ENCODE measurements at regions not wholly inside any gene's neighbourhood (a gene's known extent, or its start where the extent isn't known, plus 50 kb on each side); places are given as distances from the start of the nearest gene placed in this dataset.
"Not testable (repeated sequence)": the region's sequence is repeated elsewhere in the genome, so short reads cannot be mapped to it uniquely, and the experiment has no call there.

DNA sequence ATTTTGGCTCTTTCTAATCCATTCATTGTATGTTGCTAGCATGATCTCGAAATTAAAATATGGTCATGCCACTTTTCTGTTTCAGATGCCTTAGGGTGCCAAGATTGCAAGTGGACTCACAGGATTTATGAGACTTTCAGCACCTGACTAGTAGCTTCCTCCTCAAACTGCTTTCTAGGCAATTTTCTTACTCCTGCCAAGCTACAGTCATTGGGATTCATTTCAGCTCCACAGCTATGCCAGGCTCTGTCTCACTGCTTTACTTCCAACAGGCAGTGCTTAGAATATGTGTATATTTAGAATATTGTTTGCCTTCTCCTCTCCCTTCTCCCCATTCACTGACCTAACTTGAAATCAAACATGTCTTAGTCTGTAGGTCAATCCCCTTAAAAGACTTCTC is 681.4 kb downstream of the TENT5A start:
- no peaks in the 10 kb centered on the region for H3K4me1 ChIP-seq (ENCODE audit: insufficient read depth, low read length)
- no peak overlapping the region for H3K9ac ChIP-seq (ENCODE audit: low read depth, low read length)
- no peaks in the 10 kb centered on the region for H3K36me3 ChIP-seq (ENCODE audit: insufficient read depth, low read length)
- no peaks in the 10 kb centered on the region for H3K9me3 ChIP-seq (ENCODE audit: control insufficient read depth, insufficient read depth, low read length)

DNA sequence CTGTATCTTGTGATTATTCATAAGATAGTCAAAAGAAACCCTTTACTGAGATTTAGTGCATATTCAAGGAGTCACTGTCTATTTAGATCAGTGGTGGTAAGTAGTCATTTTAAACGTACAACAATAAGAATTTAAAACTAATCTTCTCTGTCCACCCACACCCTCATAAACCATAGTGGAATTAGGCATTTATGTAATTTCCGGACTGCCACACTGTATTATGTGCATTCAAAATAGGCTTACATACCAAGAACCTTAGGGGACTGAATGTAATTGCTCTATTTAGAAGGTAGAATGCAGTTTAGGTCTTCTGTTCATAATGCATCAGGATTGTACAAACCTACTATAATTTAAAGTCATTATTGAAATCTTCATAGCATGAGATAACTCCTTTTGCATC is 685.4 kb downstream of the TENT5A start:
- Histone ChIP-seq H3K4me1 (ENCODE audit: insufficient read depth, low read length) (no peaks in the 10 kb centered on the region; the same call in 1 of the 2 replicates), H3K9me3 (ENCODE audit: control insufficient read depth, insufficient read depth, low read length) (no peaks in the 10 kb centered on the region), H3K36me3 (ENCODE audit: insufficient read depth, low read length) (no peaks in the 10 kb centered on the region), H3K9ac (ENCODE audit: low read depth, low read length) (no peak overlapping the region)

DNA sequence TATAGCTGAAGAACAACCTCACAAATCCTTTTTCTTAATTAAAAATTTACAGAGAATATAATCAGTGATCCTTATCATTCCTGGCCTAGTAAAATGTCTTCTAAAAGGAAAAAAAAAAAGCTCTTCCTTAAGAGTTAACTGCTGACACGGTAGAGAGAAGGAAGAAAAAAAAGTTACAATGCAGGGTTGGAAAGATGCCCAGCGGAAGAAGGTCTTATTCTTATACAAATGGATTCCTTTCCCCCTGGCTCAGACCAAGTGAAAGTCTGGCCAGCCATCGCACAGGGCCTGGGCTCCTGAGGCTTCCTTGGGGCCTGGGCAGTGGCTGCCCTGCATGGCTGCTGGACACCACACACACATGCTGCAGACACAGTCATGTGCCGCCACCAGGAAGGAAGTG is 688.6 kb downstream of the TENT5A start:
- Histone ChIP-seq H3K36me3 (ENCODE audit: insufficient read depth, low read length) (no peaks in the 10 kb centered on the region), H3K4me1 (ENCODE audit: insufficient read depth, low read length) (no peaks in the 10 kb centered on the region; the same call in 1 of the 2 replicates), H3K9me3 (ENCODE audit: control insufficient read depth, insufficient read depth, low read length) (no peaks in the 10 kb centered on the region), H3K9ac (ENCODE audit: low read depth, low read length) (no peak overlapping the region)

DNA sequence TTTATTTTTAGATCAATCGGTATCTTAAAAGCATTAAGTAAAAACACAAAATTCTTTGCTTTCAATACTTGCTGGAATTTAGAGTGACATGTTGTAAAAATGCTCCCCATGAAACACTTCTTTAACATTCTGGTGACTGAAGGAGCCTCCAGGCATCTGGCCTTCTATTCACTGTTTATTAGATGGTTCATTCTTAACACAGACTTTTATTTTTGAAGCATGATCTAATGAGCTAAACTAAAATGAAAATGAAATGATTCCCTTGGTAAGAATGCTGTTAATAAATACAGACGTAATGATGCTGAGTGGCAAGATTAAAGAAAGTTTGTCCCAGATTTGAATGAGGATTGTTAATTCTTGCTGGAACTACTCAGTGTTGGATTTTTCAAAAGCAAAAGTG is 698.4 kb downstream of the TENT5A start:
- Histone ChIP-seq H3K4me1 (ENCODE audit: insufficient read depth, low read length) (no peaks in the 10 kb centered on the region), H3K9me3 (ENCODE audit: control insufficient read depth, insufficient read depth, low read length) (no peaks in the 10 kb centered on the region), H3K9ac (ENCODE audit: low read depth, low read length) (no peak overlapping the region), H3K36me3 (ENCODE audit: insufficient read depth, low read length) (no peaks in the 10 kb centered on the region)

DNA sequence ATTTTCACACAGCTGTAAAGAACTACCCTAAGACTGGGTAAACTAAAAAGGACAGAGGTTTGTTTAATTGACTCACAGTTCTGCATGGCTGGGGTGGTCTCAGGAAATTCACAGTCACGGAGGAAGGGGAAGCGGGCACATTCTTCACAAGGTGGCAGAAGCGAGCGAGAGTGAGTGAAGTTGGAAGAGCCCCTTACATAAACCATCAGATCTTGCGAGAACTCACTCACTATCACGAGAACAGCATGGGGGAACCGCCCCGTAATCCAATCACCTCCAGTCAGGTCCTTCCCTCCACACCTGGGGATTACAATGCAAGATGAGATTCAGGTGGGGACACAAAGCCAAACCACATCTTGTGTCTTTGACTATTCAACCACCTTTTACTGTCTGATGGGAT is 700.5 kb downstream of the TENT5A start:
- Histone ChIP-seq H3K9me3 (ENCODE audit: control insufficient read depth, insufficient read depth, low read length) (no peaks in the 10 kb centered on the region), H3K36me3 (ENCODE audit: insufficient read depth, low read length) (no peaks in the 10 kb centered on the region), H3K4me1 (ENCODE audit: insufficient read depth, low read length) (no peaks in the 10 kb centered on the region), H3K9ac (ENCODE audit: low read depth, low read length) (no peak overlapping the region)

DNA sequence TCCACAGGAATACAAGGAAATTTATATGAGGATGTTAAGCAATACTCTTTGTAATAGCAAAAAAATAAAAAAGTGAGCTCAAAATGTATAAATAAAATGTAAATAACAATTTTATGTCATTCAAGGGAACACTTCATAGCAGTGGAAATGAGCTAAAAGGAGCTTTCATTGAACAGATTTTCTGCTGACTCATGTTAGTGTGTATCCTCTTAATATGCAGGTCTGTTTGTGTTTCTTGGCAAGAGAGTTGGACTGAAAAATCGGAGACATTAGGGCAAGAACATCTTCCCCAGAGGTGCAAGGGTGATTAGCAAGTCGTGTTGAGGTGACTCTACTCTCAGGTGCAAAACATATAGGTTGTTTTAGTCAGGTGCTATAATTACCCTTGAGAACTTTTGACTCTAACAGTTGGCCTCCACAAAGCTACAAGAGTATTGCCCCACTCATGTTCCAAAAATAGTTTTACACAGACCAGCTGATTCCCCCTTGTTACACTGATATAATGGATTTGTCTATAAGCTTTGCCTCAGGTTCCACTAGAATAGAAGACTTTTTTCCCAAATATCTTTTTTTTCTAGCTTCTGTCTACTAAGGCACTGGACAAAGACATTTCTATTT is 702.9 kb downstream of the TENT5A start:
- no peaks in the 10 kb centered on the region for H3K4me1 ChIP-seq (ENCODE audit: insufficient read depth, low read length)
- H3K9me3 ChIP-seq (ENCODE audit: control insufficient read depth, insufficient read depth, low read length), result no peaks in the 10 kb centered on the region
- H3K36me3 ChIP-seq (ENCODE audit: insufficient read depth, low read length), result no peaks in the 10 kb centered on the region
- H3K9ac ChIP-seq (ENCODE audit: low read depth, low read length), result no peak overlapping the region

DNA sequence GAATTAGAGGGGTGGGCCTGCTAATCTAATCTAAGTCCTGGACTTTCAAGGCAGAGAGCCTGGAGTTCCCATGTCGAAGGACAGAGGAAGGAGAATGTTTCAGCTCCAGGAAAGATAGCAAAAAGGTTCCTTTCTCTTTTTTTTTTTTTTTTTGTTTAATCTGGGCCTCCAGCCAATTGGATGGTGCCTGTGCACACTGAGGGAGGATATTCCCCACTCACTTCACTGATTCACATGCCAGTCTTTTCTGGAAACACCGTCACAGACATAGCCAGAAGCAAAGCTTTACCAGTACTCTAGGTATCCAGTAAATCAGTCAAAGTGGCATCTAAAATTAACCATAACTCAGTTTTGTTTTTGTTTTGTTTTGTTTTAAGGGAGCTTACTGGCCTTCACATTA is 721.1 kb downstream of the TENT5A start:
- H3K36me3 ChIP-seq (ENCODE audit: insufficient read depth, low read length), result no peaks in the 10 kb centered on the region
- no peaks in the 10 kb centered on the region for H3K9me3 ChIP-seq (ENCODE audit: control insufficient read depth, insufficient read depth, low read length)
- no peak overlapping the region for H3K9ac ChIP-seq (ENCODE audit: low read depth, low read length)
- no peaks in the 10 kb centered on the region for H3K4me1 ChIP-seq (ENCODE audit: insufficient read depth, low read length)

DNA sequence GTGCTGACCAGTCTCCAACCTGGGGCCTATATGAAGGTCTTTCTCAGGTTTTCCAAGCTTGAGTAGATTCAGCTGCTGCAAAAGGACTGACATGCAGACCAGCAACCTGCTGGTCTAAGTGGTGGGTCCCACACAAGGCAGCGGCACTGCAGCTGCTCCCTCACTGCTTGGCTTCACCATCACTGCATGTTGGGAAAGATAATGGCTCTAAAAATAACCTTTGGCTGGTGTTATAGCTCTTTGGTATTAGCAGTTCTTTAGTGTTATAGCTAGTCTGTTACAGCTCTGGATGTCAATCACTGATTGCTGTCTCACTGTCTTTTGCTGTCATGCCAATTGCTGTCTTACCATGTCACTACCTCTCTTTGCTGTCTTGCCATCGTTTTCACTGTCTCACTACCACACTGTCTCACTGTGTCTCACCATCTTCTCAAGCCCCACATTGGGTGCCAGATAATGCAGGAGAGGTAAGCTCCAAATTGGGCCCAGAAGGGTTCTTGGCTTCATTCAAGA is 726.4 kb downstream of the TENT5A start:
- no peaks in the 10 kb centered on the region for H3K4me1 ChIP-seq (ENCODE audit: insufficient read depth, low read length)
- peaks cover 6% of the 10 kb centered on the region for H3K9me3 ChIP-seq (ENCODE audit: control insufficient read depth, insufficient read depth, low read length)
- H3K36me3 ChIP-seq (ENCODE audit: insufficient read depth, low read length), result no peaks in the 10 kb centered on the region
- no peak overlapping the region for H3K9ac ChIP-seq (ENCODE audit: low read depth, low read length)

DNA sequence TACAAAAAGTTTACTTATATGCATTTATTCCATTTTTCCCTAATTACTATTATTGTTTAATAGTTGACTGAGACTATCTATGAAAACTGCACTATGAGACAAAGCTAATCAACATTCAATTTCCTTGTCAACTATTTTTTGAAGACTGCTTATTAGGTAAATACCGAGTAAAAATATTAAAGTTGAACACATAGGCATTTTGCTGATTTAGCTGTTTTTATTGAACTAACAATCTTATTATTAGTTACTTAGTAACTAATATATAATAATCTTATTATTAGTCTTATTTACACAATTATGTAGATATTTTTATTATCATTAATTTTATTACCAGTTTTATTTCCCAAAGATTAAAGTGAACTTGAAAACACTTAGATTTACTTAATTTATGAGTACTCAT is 728.8 kb downstream of the TENT5A start:
- Histone ChIP-seq H3K36me3 (ENCODE audit: insufficient read depth, low read length) (no peaks in the 10 kb centered on the region), H3K4me1 (ENCODE audit: insufficient read depth, low read length) (no peaks in the 10 kb centered on the region), H3K9ac (ENCODE audit: low read depth, low read length) (no peak overlapping the region), H3K9me3 (ENCODE audit: control insufficient read depth, insufficient read depth, low read length) (peaks cover 6% of the 10 kb centered on the region)

DNA sequence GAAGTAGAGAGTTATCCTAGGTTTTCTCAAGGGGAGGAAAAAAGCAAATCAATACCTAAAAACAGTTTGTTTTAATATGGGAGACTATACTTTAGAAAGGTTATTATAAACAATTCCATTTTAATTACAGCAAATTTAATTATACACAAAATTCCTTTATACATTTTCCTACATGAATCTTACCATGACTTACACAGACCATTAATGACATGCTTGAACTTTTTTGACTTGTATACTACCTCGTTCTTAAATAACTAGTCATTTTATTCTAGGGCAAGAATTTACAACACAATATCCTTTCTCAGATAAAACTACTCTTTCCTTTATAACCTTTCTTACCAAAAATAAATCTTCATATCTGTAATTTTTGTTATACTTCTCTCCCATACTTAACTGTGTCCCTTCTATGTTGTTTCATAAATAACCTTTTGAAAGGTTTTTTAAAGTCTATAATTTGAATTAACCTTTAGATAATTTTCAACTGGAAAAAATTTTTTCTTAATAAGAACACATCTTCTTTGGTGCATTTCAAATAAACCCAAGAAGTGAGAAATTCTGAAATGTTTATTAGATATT is 729.4 kb downstream of the TENT5A start:
- no peak overlapping the region for H3K9ac ChIP-seq (ENCODE audit: low read depth, low read length)
- H3K4me1 ChIP-seq (ENCODE audit: insufficient read depth, low read length), result no peaks in the 10 kb centered on the region
- H3K9me3 ChIP-seq (ENCODE audit: control insufficient read depth, insufficient read depth, low read length), result peaks cover 6% of the 10 kb centered on the region
- H3K36me3 ChIP-seq (ENCODE audit: insufficient read depth, low read length), result no peaks in the 10 kb centered on the region

DNA sequence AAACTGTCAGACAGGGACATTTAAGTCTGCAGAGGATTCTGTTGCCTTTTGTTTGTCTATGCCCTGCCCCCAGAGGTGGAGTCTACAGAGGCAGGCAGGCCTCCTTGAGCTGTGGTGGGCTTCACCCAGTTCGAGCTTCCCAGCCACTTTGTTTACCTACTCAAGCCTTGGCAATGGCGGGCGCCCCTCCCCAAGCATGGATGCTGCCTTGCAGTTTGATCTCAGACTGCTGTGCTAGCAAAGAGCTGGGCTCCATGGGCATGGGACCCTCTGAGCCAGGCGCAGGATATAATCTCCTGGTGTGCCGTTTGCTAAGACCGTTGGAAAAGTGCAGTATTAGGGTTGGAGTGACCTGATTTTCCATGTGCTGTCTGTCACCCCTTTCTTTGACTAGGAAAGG is 734.9 kb downstream of the TENT5A start:
- H3K4me1 ChIP-seq (ENCODE audit: insufficient read depth, low read length); H3K9ac ChIP-seq (ENCODE audit: low read depth, low read length); H3K36me3 ChIP-seq (ENCODE audit: insufficient read depth, low read length); H3K9me3 ChIP-seq (ENCODE audit: control insufficient read depth, insufficient read depth, low read length): not testable (repeated sequence)

DNA sequence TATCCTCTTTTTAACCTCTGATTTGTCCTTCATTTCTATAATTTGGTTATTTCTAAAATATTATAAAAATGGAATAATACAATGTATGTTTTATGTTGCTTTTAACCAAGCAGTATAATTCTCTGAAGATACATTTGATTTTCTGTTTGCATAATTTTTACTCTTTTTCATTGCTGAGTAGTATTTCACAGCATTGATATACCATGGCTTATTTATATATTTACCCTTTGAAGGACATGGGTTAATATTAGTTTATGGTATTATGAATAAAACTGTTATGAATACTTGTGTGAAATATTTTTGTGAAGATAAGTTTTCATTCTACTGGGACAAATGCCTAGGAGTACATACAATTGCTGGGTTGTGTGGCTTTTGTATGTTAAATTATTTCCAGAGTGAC is 748.6 kb downstream of the TENT5A start:
- H3K9me3 ChIP-seq (ENCODE audit: control insufficient read depth, insufficient read depth, low read length), result no peaks in the 10 kb centered on the region

DNA sequence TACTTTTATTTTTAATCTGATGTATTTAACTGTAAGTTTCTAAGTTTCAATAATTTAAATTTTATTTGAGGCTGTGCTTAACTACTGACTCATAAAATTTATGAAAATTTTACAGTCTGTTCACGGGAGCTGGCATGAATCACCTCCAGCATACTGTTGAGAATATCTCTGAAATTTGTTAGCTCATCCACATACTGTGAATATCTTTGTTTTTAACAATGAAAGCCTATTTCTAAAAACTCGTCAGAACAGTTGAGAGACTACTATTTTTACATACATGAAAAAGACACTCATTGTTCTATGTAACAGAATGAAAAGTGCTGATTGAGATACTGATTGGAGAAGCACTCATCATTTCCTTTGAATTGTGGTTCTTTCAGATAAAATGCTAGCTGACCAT is 749.3 kb downstream of the TENT5A start:
- no peaks in the 10 kb centered on the region for H3K9me3 ChIP-seq (ENCODE audit: control insufficient read depth, insufficient read depth, low read length)
- no peak overlapping the region for H3K9ac ChIP-seq (ENCODE audit: low read depth, low read length)
- no peaks in the 10 kb centered on the region for H3K36me3 ChIP-seq (ENCODE audit: insufficient read depth, low read length)

More for the DNA sequence above, 748.6 kb downstream of the TENT5A start:
- Histone ChIP-seq H3K36me3 (ENCODE audit: insufficient read depth, low read length) (no peaks in the 10 kb centered on the region), H3K4me1 (ENCODE audit: insufficient read depth, low read length) (no peaks in the 10 kb centered on the region), H3K9ac (ENCODE audit: low read depth, low read length) (no peak overlapping the region)

DNA sequence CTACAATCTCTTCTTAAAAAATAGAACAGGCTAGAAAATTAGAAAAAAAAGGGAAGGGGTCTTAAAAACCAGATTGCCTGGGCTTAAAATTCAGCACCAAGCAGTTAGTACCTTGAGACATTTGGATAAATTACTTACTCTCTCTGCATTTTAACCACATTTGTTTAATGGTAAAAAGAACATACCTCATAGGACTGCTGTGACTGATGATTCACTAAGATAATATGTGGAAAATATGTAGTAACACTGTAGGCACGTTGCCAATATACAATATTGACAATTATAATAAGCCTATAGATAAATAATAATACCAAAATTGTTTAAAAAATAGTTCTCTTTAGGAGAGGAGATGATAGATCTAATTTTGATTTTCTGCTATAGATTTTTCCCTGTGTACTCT is 750.4 kb downstream of the TENT5A start:
- H3K9me3 ChIP-seq (ENCODE audit: control insufficient read depth, insufficient read depth, low read length), result no peaks in the 10 kb centered on the region
- H3K9ac ChIP-seq (ENCODE audit: low read depth, low read length), result no peak overlapping the region
- H3K4me1 ChIP-seq (ENCODE audit: insufficient read depth, low read length), result no peaks in the 10 kb centered on the region
- no peaks in the 10 kb centered on the region for H3K36me3 ChIP-seq (ENCODE audit: insufficient read depth, low read length)

More for the DNA sequence above, 749.3 kb downstream of the TENT5A start:
- H3K4me1 ChIP-seq (ENCODE audit: insufficient read depth, low read length), result no peaks in the 10 kb centered on the region

DNA sequence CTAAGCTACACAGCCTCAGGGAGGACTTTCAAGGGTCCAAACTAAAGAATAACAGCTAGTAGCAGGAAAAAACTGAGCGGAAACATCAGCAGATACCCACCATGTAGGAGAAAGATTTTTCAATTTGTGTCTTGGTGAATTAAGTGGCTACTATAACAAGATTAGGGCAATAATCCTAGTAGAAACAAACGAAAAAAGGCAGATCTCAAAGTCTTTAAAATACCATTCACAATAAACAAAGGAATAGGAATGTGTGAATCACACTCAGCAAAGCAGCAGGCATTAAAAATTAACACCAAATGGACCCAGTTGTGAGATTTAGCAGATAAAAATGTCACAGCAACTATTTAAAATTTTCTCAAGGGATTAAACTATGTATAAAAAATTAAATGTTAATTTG is 761.2 kb downstream of the TENT5A start:
- Histone ChIP-seq H3K9me3 (ENCODE audit: control insufficient read depth, insufficient read depth, low read length) (no peaks in the 10 kb centered on the region), H3K9ac (ENCODE audit: low read depth, low read length) (no peak overlapping the region), H3K4me1 (ENCODE audit: insufficient read depth, low read length) (no peaks in the 10 kb centered on the region), H3K36me3 (ENCODE audit: insufficient read depth, low read length) (no peaks in the 10 kb centered on the region)
